ENCODE measurements at regions not wholly inside any gene's neighbourhood (a gene's known extent, or its start where the extent isn't known, plus 50 kb on each side); places are given as distances from the start of the nearest gene placed in this dataset.
"Not testable (repeated sequence)": the region's sequence is repeated elsewhere in the genome, so short reads cannot be mapped to it uniquely, and the experiment has no call there.

DNA sequence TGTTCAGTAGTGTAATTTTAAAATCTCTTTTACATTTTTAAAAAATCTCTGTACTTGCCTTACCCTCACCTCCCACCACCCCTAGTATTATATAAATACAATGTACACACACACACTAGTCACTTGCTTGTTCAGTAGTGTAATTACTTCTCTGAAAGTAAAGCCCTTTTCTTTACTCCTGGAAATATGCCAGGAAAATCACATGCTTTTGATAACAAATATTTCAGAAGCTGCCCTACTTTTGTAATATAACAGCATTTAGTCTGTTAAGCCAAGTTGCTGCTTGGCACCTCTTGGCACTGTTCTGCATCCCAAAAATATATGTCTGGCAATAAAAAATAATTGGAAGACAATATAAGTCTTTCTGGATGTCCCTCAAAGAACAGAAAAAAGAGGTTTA lies 172.8 kb upstream of the APOOL start:
- Histone ChIP-seq H3K9me3 (ENCODE audit: control insufficient read depth in 2 of 2, insufficient read depth in 1 of 2, low read length in 1 of 2) (no peaks in the 10 kb centered on the region), H3K27me3 (ENCODE audit: control insufficient read depth in 2 of 2, insufficient read depth in 1 of 2, low read length in 1 of 2) (no peaks in the 10 kb centered on the region), H3K36me3 (ENCODE audit: control insufficient read depth in 2 of 2, insufficient read depth in 2 of 2, low read length in 1 of 2) (no peaks in the 10 kb centered on the region), H3K4me1 (ENCODE audit: control insufficient read depth in 2 of 2, insufficient read depth in 2 of 2, low read length in 2 of 2) (no peaks in the 10 kb centered on the region), H3K4me3 (ENCODE audit: low read length in 2 of 2) (no peak overlapping the region), H3K27ac (ENCODE audit: low read depth in 1 of 2, low read length in 1 of 2) (no peak overlapping the region)
- no peak for DNase-seq (ENCODE audit: low read depth in 6 of 9, low spot score in 9 of 9)

DNA sequence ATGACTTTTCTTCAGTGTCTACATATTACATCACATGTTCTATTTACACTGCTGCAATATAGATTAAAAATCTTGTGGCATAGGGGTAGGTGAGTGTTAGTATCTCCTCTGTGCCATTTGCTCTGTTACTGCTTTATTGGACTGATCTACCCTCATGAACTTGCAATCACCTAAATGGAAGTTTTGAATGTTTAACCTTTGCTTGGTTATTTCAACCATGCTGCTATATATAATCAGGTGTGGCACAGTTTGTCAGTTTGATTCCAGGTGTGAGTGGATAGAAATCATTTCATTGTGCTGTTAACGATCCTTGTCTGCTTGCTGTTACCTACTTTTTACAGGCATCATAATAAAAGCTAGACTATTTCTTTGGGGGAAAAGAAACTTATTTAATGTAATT lies 157.1 kb upstream of the APOOL start:
- H3K4me1 ChIP-seq (ENCODE audit: control insufficient read depth in 2 of 2, insufficient read depth in 2 of 2, low read length in 2 of 2); H3K9me3 ChIP-seq (ENCODE audit: control insufficient read depth in 2 of 2, insufficient read depth in 1 of 2, low read length in 1 of 2): not testable (repeated sequence)
- 97% methylated on average over 1 of the region's 1 CpG for WGBS

DNA sequence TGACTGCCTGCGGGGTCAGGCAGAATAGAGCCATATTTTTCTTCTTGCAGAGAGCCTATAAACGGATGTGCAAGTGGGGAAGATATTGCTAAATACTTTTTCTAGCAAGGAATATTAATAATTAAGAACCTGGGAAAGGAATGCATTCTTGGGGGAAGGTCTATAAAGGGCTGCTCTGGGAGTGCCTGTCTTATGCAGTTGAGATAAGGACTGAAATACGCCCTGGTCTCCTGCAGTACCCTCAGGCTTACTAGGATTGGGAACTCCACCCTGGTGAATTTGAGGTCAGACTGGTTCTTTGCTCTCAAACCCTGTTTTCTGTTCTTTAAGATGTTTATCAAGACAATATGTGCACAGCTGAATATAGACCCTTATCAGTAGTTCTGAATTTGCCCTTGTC lies 152.5 kb upstream of the APOOL start:
- H3K36me3 ChIP-seq (ENCODE audit: control insufficient read depth in 2 of 2, insufficient read depth in 2 of 2, low read length in 1 of 2); DNase-seq (ENCODE audit: low read depth in 6 of 9, low spot score in 9 of 9): not testable (repeated sequence)
- 90% methylated on average over 3 of the region's 3 CpGs for WGBS

More for the DNA sequence above, 157.1 kb upstream of the APOOL start:
- not testable (repeated sequence) for H3K36me3 ChIP-seq (ENCODE audit: control insufficient read depth in 2 of 2, insufficient read depth in 2 of 2, low read length in 1 of 2); H3K4me3 ChIP-seq (ENCODE audit: low read length in 2 of 2); DNase-seq (ENCODE audit: low read depth in 6 of 9, low spot score in 9 of 9); H3K27me3 ChIP-seq (ENCODE audit: control insufficient read depth in 2 of 2, insufficient read depth in 1 of 2, low read length in 1 of 2); H3K27ac ChIP-seq (ENCODE audit: low read depth in 1 of 2, low read length in 1 of 2)

DNA sequence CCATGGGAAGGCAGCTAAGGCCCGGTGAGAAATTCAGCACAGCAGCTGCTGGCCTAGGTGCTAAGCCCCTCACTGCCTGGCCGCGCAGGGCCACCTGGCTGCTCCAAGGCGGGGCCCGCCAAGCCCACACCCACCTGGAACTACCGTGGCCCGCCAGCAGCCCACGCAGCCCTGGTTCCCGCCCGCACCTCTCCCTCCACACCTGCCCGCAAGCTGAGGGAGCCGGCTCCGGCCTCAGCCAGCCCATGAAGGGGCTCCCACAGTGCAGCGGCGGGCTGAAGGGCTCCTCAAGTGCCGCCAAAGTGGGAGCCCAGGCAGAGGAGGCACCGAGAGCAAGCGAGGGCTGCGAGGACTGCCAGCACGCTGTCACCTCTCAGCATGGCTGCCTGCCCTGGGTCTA lies 146.9 kb upstream of the APOOL start:
- not testable (repeated sequence) for H3K27ac ChIP-seq (ENCODE audit: low read depth in 1 of 2, low read length in 1 of 2); H3K9me3 ChIP-seq (ENCODE audit: control insufficient read depth in 2 of 2, insufficient read depth in 1 of 2, low read length in 1 of 2); H3K36me3 ChIP-seq (ENCODE audit: control insufficient read depth in 2 of 2, insufficient read depth in 2 of 2, low read length in 1 of 2); H3K27me3 ChIP-seq (ENCODE audit: control insufficient read depth in 2 of 2, insufficient read depth in 1 of 2, low read length in 1 of 2); DNase-seq (ENCODE audit: low read depth in 6 of 9, low spot score in 9 of 9); H3K4me3 ChIP-seq (ENCODE audit: low read length in 2 of 2); H3K4me1 ChIP-seq (ENCODE audit: control insufficient read depth in 2 of 2, insufficient read depth in 2 of 2, low read length in 2 of 2)
- WGBS, result over 99% methylated on average over 17 of the region's 20 CpGs

More for the DNA sequence above, 152.5 kb upstream of the APOOL start:
- not testable (repeated sequence) for H3K4me1 ChIP-seq (ENCODE audit: control insufficient read depth in 2 of 2, insufficient read depth in 2 of 2, low read length in 2 of 2); H3K27ac ChIP-seq (ENCODE audit: low read depth in 1 of 2, low read length in 1 of 2); H3K4me3 ChIP-seq (ENCODE audit: low read length in 2 of 2); H3K27me3 ChIP-seq (ENCODE audit: control insufficient read depth in 2 of 2, insufficient read depth in 1 of 2, low read length in 1 of 2); H3K9me3 ChIP-seq (ENCODE audit: control insufficient read depth in 2 of 2, insufficient read depth in 1 of 2, low read length in 1 of 2)

DNA sequence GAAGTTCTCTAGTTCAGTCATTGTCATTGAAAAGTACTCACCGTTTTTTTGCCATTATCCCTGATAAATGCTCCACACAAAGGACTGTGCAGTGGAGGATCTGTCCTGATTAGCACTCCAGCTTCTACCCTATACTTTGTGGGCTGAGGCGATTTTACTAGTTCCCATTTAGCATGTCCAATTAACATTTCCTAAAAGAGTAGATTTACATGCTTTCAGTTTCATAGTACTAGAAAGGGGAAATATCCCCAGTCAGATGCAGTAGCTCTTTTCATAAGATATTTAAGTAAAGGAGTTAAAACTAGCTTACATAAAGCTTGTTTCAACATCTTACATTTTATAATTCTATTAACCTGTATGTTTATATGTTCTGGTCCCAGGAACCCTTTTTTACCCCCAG lies 144.9 kb upstream of the APOOL start:
- WGBS, result 3% methylated on average over 2 of the region's 2 CpGs
- not testable (repeated sequence) for H3K4me3 ChIP-seq (ENCODE audit: low read length in 2 of 2); DNase-seq (ENCODE audit: low read depth in 6 of 9, low spot score in 9 of 9); H3K4me1 ChIP-seq (ENCODE audit: control insufficient read depth in 2 of 2, insufficient read depth in 2 of 2, low read length in 2 of 2); H3K9me3 ChIP-seq (ENCODE audit: control insufficient read depth in 2 of 2, insufficient read depth in 1 of 2, low read length in 1 of 2); H3K27ac ChIP-seq (ENCODE audit: low read depth in 1 of 2, low read length in 1 of 2); H3K27me3 ChIP-seq (ENCODE audit: control insufficient read depth in 2 of 2, insufficient read depth in 1 of 2, low read length in 1 of 2); H3K36me3 ChIP-seq (ENCODE audit: control insufficient read depth in 2 of 2, insufficient read depth in 2 of 2, low read length in 1 of 2)

DNA sequence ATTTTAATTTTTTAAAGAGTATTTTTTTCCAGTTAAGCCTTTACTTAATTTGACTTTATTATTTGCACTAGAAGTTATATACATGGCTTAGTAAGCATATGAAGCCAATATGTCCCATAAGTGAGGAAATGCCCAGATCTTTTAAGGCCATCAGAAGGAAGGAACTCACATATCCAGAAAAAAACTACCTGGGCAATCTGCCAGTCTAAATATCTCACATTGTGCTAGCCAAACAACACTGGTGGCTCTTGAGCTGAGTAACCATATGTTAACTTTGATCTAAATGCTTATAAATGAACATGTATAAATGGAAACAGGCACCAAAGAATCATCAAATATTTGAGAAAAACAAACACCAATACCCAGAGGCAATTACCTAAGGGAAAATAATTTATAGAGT lies 138.6 kb upstream of the APOOL start:
- Histone ChIP-seq H3K9me3 (ENCODE audit: control insufficient read depth in 2 of 2, insufficient read depth in 1 of 2, low read length in 1 of 2) (no peaks in the 10 kb centered on the region), H3K27me3 (ENCODE audit: control insufficient read depth in 2 of 2, insufficient read depth in 1 of 2, low read length in 1 of 2) (no peaks in the 10 kb centered on the region), H3K36me3 (ENCODE audit: control insufficient read depth in 2 of 2, insufficient read depth in 2 of 2, low read length in 1 of 2) (no peaks in the 10 kb centered on the region), H3K4me1 (ENCODE audit: control insufficient read depth in 2 of 2, insufficient read depth in 2 of 2, low read length in 2 of 2) (no peaks in the 10 kb centered on the region), H3K4me3 (ENCODE audit: low read length in 2 of 2) (no peak overlapping the region), H3K27ac (ENCODE audit: low read depth in 1 of 2, low read length in 1 of 2) (no peak overlapping the region)
- no peak for DNase-seq (ENCODE audit: low read depth in 6 of 9, low spot score in 9 of 9)

DNA sequence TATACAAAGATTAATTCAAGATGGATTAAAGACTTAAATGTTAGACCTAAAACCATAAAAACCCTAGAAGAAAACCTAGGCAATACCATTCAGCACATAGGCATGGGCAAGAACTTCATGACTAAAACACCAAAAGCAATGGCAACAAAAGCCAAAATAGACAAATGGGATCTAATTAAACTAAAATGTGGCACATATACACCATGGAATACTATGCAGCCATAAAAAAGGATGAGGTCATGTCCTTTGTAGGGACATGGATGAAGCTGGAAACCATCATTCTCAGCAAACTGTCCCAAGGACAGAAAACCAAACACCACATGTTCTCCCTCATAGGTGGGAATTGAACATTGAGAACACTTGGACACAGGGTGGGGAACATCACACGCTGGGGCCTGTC lies 133.4 kb upstream of the APOOL start:
- not testable (repeated sequence) for H3K36me3 ChIP-seq (ENCODE audit: control insufficient read depth in 2 of 2, insufficient read depth in 2 of 2, low read length in 1 of 2); H3K27me3 ChIP-seq (ENCODE audit: control insufficient read depth in 2 of 2, insufficient read depth in 1 of 2, low read length in 1 of 2); H3K9me3 ChIP-seq (ENCODE audit: control insufficient read depth in 2 of 2, insufficient read depth in 1 of 2, low read length in 1 of 2); DNase-seq (ENCODE audit: low read depth in 6 of 9, low spot score in 9 of 9); H3K27ac ChIP-seq (ENCODE audit: low read depth in 1 of 2, low read length in 1 of 2); H3K4me3 ChIP-seq (ENCODE audit: low read length in 2 of 2); H3K4me1 ChIP-seq (ENCODE audit: control insufficient read depth in 2 of 2, insufficient read depth in 2 of 2, low read length in 2 of 2)
- 97% methylated on average over 1 of the region's 1 CpG for WGBS

DNA sequence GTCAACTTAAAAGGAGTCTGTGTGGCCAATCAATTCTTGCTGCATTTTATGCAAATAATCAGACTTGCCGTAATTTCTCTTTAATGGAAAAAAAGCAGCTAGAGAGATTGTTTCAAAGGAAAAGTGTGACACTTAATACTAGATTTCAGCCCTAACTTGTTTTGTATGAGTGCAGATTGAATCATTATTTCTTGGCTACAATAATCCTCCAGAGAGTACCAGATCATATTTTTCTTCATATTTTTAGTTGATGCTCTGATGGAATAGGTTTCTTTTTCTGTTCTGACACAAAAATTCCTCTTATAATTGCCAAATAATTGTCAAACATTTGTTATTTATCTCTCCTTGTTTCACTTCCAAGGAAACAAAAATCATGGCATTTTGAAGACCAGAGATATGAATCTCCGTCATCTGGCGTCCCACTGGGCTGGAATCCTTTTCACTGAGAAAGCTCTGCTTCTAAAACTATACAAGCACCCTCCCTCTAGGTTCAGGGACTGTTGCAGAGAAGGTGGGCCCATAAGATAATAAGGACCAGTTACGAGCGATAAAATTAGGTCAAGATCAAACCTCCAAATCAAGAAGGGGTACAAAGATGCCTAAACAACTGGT lies 131.4 kb upstream of the APOOL start:
- H3K4me3 ChIP-seq (ENCODE audit: low read length in 2 of 2); H3K4me1 ChIP-seq (ENCODE audit: control insufficient read depth in 2 of 2, insufficient read depth in 2 of 2, low read length in 2 of 2); H3K36me3 ChIP-seq (ENCODE audit: control insufficient read depth in 2 of 2, insufficient read depth in 2 of 2, low read length in 1 of 2); H3K27me3 ChIP-seq (ENCODE audit: control insufficient read depth in 2 of 2, insufficient read depth in 1 of 2, low read length in 1 of 2); H3K27ac ChIP-seq (ENCODE audit: low read depth in 1 of 2, low read length in 1 of 2); DNase-seq (ENCODE audit: low read depth in 6 of 9, low spot score in 9 of 9); H3K9me3 ChIP-seq (ENCODE audit: control insufficient read depth in 2 of 2, insufficient read depth in 1 of 2, low read length in 1 of 2): not testable (repeated sequence)
- 88% methylated on average over 5 of the region's 5 CpGs for WGBS

DNA sequence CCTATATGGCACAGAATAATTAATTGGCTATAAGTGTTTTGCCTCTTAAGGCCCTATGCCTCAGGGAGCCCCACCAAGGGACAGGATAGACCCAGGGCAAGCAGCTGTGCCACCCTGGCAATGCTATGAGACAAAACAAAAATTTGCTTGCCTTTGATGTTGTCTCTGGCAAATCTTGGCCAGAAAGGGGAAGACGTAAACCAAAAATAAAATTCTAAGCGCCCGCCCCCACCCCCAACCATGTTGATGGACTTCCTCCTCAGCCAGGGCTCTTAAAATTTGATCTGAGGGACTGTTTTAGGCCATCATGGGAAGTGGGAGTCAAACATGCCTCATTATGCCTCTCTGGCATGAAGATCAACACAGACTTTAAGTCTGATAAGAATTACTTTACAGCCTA lies 130.5 kb upstream of the APOOL start:
- no peaks in the 10 kb centered on the region for H3K4me1 ChIP-seq (ENCODE audit: control insufficient read depth in 2 of 2, insufficient read depth in 2 of 2, low read length in 2 of 2)
- H3K36me3 ChIP-seq (ENCODE audit: control insufficient read depth in 2 of 2, insufficient read depth in 2 of 2, low read length in 1 of 2), result no peaks in the 10 kb centered on the region
- H3K9me3 ChIP-seq (ENCODE audit: control insufficient read depth in 2 of 2, insufficient read depth in 1 of 2, low read length in 1 of 2), result no peaks in the 10 kb centered on the region
- WGBS, result 40% methylated on average over 3 of the region's 3 CpGs
- no peaks in the 10 kb centered on the region for H3K27me3 ChIP-seq (ENCODE audit: control insufficient read depth in 2 of 2, insufficient read depth in 1 of 2, low read length in 1 of 2)
- no peak for DNase-seq (ENCODE audit: low read depth in 6 of 9, low spot score in 9 of 9)
- H3K4me3 ChIP-seq (ENCODE audit: low read length in 2 of 2), result no peak overlapping the region
- H3K27ac ChIP-seq (ENCODE audit: low read depth in 1 of 2, low read length in 1 of 2), result no peak overlapping the region

DNA sequence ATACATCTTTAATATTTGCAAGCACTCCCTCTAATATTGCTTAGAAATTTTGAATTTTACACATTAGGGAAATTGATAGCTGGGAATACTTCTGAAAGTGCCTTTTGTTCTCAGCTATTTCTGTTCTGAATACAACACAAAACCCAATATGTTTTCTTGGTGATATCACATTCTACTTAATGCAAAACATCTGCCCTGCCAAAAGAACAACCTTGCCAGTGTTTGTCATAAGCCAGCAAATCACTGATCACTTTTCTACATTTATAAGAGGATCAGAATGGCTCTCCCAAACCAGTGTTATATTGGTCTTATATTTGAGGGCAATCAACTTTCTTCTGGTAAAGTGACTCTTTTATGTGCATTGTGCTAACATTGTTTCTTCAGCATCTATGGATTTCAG lies 126.8 kb upstream of the APOOL start:
- H3K4me1 ChIP-seq (ENCODE audit: control insufficient read depth in 2 of 2, insufficient read depth in 2 of 2, low read length in 2 of 2), result no peaks in the 10 kb centered on the region
- no peak overlapping the region for H3K4me3 ChIP-seq (ENCODE audit: low read length in 2 of 2)
- H3K27me3 ChIP-seq (ENCODE audit: control insufficient read depth in 2 of 2, insufficient read depth in 1 of 2, low read length in 1 of 2), result no peaks in the 10 kb centered on the region
- H3K36me3 ChIP-seq (ENCODE audit: control insufficient read depth in 2 of 2, insufficient read depth in 2 of 2, low read length in 1 of 2), result no peaks in the 10 kb centered on the region
- no peak for DNase-seq (ENCODE audit: low read depth in 6 of 9, low spot score in 9 of 9)
- H3K9me3 ChIP-seq (ENCODE audit: control insufficient read depth in 2 of 2, insufficient read depth in 1 of 2, low read length in 1 of 2), result no peaks in the 10 kb centered on the region
- H3K27ac ChIP-seq (ENCODE audit: low read depth in 1 of 2, low read length in 1 of 2), result no peak overlapping the region

All from thymus (tissue), 11 donors.